ENCODE measurements at regions not wholly inside any gene's neighbourhood (a gene's known extent, or its start where the extent isn't known, plus 50 kb on each side); places are given as distances from the start of the nearest gene placed in this dataset.
"Not testable (repeated sequence)": the region's sequence is repeated elsewhere in the genome, so short reads cannot be mapped to it uniquely, and the experiment has no call there.

- no peak for DNase-seq
- intact Hi-C loops (cut with DNase I) = no loop called here
These were observed 163.5 kb downstream of the PRL start for GRCh38 chr6:22133357-22133756.

GRCh38 chr6:22134308-22134707, 162.5 kb downstream of the PRL start:
- intact Hi-C loops (cut with DNase I) = no loop called here
- no peak for DNase-seq

- DNase-seq = no peak
- intact Hi-C loops (cut with DNase I) = no loop called here
These were observed 161.4 kb downstream of the PRL start for GRCh38 chr6:22135395-22135794.

- DNase-seq; intact Hi-C loops (cut with DNase I): not testable (repeated sequence)
These were observed 156.1 kb downstream of the PRL start for GRCh38 chr6:22140736-22141135.

- no peak for DNase-seq
- intact Hi-C loops (cut with DNase I) = no loop called here
These were observed 155.5 kb downstream of the PRL start for GRCh38 chr6:22141241-22141745.

- DNase-seq = no peak
- intact Hi-C loops (cut with DNase I) = no loop called here
These were observed 154.0 kb downstream of the PRL start for GRCh38 chr6:22142856-22143255.

- peak in 1 of 42 donors; percentile 7 for DNase-seq
- intact Hi-C loops (cut with DNase I) = loop anchor here (5.0 kb wide), 1 partner anchor 548 kb away; no protein-coding TSS in a partner anchor
These were observed 151.5 kb downstream of the PRL start for GRCh38 chr6:22145376-22145775.

GRCh38 chr6:22145823-22146677, 150.8 kb downstream of the PRL start:
- intact Hi-C loops (cut with DNase I) = loop anchor here (5.0 kb wide), 1 partner anchor 549 kb away; no protein-coding TSS in a partner anchor
- DNase-seq = peak; percentile 65 to 94 (median 88)

GRCh38 chr6:22146678-22146930, 150.2 kb downstream of the PRL start:
- intact Hi-C loops (cut with DNase I) = loop anchor here (5.0 kb wide), 1 partner anchor 549 kb away; no protein-coding TSS in a partner anchor
- DNase-seq = peak in 35 of 42 donors; percentile 10 to 82 (median 67)

GRCh38 chr6:22146931-22147701, 149.7 kb downstream of the PRL start:
- peak in 40 of 42 donors; percentile 25 to 82 (median 60) for DNase-seq
- intact Hi-C loops (cut with DNase I) = loop anchor here (5.0 kb wide), 1 partner anchor 550 kb away; no protein-coding TSS in a partner anchor

GRCh38 chr6:22147921-22148776, 148.7 kb downstream of the PRL start:
- DNase-seq = peak; percentile 16 to 76 (median 52)
- intact Hi-C loops (cut with DNase I) = loop anchor here (5.0 kb wide), 1 partner anchor 551 kb away; no protein-coding TSS in a partner anchor

- peak in 19 of 42 donors; percentile 12 to 52 (median 29) for DNase-seq
- intact Hi-C loops (cut with DNase I) = loop anchor here (5.0 kb wide), 1 partner anchor 552 kb away; no protein-coding TSS in a partner anchor
These were observed 147.7 kb downstream of the PRL start for GRCh38 chr6:22149096-22149495.

GRCh38 chr6:22149501-22150367, 147.1 kb downstream of the PRL start:
- peak in 36 of 42 donors; percentile 16 to 77 (median 45) for DNase-seq
- intact Hi-C loops (cut with DNase I) = loop anchor here (5.0 kb wide), 1 partner anchor 552 kb away; no protein-coding TSS in a partner anchor

GRCh38 chr6:22150368-22151035, 146.3 kb downstream of the PRL start:
- no peak for DNase-seq
- intact Hi-C loops (cut with DNase I) = no loop called here

- intact Hi-C loops (cut with DNase I) = no loop called here
- DNase-seq = no peak
These were observed 144.9 kb downstream of the PRL start for GRCh38 chr6:22151892-22152291.

- intact Hi-C loops (cut with DNase I) = no loop called here
These were observed 144.0 kb downstream of the PRL start for GRCh38 chr6:22152841-22153240.

More at GRCh38 chr6:22152841-22153240, 144.0 kb downstream of the PRL start:
- DNase-seq = no peak

Data from head of caudate nucleus (tissue), 42 donors.